ENCODE measurements at regions not wholly inside any gene's neighbourhood (a gene's known extent, or its start where the extent isn't known, plus 50 kb on each side); places are given as distances from the start of the nearest gene placed in this dataset.
"Not testable (repeated sequence)": the region's sequence is repeated elsewhere in the genome, so short reads cannot be mapped to it uniquely, and the experiment has no call there.

DNA sequence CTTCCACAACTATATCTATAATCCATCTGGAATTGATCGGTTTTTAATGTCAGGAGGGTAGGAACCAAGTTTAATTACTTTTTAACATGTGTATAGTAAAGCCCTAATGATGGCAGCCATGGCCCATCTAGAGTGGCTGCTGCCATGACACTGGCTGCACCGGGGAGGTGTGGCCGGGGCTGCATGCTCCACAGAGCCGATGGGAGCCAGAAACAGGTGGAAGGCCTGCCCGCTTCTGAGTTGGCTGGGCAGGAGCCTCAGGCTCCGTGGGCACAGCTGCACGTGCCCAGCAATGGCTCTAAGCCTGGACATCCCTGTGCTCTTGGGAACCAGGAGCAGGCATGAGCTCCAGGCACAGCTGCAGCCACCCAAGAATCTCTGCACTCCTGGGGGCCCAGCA, 73.0 kb downstream of the GBP6 start:
- DNase-seq = no peak

DNA sequence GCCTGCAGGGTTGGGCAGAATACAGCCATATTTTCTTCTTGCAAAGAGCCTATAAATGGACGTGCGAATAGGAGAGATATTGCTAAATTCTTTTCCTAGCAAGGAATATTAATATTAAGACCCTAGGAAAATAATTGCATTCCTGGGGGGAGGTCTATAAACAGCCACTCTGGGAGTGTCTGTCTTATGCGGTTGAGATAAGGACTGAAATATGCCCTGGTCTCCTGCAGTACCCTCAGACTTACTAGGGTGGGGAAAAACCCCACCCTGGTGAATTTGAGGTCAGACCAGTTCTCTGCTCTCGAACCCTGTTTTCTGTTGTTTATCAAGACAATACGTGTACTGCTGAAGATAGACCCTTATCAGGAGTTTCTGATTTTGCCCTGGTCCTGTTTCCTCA, 74.4 kb downstream of the GBP6 start:
- not testable (repeated sequence) for DNase-seq

DNA sequence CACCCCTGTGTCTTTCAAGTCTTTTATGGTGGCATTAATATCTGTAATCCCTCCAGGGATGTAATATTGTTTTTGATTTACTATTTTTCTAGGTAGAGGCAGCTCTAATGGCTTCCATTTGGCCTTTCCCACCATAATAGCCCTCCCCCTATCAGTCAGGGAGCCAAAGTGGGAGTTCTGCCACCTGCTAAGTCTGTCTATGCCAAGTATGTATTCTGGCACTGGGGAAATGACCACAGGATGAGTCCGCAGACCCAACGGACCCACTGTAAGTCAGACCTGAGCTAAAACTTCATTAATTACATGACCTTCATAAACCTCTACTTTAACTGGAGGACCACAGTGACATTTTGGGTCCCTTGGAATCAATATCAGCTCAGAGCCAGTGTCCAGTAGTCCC, 77.1 kb downstream of the GBP6 start:
- no peak for DNase-seq

DNA sequence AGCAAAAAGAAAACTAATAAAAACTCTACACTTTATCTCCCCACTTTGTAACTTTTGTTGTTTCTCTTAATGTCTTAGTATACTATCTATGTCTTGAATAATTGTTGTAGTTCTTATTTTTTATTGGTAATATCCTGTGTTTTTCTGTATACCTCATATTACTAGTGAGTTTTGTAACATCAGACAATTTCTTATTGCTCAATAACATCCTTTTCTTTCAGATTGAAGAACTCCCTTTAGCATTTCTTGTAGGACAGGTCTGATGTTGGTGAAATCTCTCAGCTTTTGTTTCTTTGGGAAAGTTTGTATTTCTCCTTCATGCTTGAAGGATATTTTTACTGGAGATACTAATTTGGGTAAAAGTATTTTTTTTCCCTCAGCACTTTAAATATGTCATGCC, 79.8 kb upstream of the LRRC8B start:
- DNase-seq = no peak

DNA sequence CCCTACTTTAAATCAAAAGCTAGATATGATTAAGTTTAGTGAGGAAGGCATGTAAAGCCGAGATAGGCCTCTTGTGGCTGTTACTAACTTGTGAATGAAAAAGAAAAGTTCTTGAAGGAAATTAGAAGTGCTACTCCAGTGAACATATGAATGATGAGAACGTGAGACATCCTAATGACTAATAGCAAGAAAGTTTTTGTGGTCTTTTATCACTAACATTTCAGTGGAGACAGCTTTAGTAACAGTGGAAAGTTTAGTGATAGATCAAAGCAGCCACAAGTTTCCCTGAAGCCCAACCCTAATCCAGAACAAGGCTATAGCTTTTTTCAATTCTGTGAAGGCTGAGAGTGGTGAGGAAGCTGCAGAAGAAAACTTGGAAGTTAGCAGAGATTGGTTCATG, 73.6 kb upstream of the LRRC8B start:
- no peak for DNase-seq

DNA sequence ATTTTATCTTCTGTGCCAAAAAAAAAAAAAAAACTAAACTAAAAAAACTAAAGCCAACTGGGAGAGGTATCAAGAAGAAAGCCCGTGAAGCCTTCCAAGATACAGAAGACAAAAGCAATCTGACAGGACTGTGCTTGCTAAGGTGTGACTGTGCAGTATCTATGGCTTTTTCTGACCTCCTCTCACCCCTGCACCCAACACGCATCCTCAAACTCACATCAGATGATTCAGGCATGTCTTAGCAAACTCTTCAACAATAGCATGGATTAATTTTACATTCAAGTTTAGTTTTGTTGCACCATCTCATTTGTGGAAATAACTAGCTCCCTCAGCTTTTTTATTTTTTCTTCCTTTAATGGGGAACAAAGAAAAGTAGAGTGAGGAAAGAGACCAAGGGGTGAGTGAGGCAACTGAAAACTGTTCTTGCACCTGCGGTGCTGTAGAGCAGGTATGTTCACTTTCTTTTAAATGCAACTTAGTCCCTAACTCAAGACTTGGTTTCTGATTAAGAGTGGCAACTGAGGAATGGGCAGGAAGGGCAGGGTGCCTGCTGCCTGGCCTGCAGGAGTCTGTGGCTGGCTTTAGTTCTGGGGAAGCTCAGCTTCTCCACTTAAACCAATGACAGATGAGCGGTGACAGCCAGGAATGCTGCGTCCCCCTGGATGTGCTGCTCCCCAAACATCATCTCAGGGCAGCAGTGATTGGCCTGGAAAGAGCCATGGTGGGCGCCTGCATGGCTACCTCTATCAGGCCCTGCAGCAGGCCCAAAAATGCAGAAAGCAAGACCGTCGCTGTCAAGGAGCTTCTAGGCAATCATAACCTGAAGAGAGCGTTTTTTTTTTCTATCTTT, 71.3 kb upstream of the LRRC8B start:
- no peak for DNase-seq

DNA sequence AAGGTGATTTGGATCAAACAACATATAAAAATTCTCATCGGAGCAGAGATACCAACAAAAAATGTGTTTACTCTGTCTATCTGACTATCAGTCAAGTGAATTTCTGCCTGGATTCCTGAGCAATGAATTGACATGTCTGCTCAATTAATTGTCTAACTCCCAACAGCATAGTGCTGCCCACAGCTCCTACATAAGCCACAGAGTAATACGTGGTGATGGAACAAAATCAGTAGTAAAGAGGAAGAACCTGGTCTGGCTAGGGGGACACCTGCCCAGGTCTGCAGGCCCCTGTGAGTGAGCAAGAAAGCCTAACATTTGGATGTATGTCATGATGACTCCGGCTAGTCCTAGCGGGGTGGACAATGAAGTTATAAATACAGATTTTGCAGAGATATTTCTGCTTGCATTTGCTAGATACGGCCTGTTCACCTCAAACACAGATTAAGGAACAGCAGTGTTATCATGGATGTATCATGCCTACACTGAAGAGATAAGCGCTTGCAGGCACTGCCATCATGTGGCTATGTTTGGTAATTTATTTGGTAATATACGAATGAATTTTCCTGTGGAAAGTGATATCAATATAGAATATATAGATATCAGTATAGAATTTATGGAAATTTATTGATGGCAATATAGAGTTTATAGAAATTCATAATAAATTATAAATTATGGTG, 69.6 kb upstream of the LRRC8B start:
- DNase-seq = peak; percentile 6

DNA sequence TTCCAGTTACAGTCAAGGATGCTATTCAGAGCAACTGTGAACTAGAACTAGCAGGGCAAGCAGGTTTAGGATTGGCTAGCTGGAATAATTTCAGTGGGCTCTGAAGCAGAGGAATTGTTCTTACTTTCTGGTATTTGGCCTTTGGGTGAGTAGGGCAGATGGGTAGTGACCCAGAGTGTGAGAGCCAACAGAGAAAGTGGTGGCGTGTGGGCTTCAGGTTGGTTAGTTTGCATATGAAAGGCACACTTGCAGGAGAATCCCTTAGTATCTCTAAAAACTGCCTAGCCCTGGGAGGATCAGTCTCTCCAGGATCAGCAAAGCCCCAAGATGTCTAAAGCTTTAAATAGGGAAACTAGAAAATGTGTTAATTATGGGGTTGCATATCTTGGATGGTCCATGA, 67.6 kb upstream of the LRRC8B start:
- DNase-seq = no peak

DNA sequence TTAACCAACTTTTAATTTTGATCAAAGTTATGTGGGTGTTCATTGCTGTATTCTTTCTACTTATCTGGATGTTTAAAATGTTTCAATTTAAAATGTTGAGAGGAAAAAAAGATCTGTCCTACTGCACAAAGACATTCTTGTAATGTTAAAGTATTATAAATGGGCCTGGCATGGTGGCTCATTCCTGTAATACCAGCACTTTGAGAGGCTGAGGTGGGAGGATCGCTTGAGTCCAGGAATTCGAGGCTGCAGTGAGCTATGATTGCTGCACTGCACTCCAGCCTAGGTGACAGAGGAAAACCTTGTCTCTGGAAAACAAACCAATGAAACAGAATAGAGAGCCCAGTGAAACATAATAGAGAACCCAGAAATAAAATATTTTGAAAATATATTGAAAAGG, 65.5 kb upstream of the LRRC8B start:
- no peak for DNase-seq

DNA sequence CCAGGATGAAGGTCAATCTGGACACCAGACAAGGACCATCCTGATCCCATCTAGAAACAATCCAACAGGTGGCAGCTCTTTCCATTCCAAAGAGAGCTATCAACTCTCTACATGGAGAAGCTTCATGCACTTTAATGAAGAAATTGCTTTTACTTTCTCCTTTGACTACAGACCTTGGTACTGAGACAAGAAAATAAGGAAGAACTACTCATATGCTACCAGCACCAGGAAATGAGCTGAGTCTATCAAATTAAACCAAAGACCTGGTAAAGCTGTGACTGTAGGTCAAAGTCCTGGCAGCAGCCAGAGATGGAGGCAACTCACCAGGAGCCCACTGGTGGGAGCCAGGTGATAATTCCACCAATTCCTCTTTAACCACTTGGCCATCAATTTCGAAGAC, 64.3 kb upstream of the LRRC8B start:
- no peak for DNase-seq

DNA sequence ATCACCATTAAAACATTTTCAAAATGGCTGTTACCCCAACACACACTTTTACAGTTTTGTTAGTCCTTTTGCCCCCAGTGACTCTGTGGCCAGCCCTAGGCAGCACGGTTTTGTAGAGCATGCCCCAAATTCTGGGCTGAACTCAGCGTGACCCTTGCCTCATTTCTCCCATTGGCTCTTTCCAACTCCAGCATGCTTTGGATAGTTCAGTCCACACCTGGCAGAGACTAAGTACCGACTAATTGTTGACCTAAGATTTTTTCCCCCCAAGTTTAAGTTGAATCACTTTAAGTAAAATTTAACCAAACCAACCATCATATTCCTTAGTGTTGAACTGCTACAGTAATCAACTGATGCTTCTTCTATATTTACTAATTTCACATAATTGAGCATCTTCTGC, 62.4 kb upstream of the LRRC8B start:
- no peak for DNase-seq

DNA sequence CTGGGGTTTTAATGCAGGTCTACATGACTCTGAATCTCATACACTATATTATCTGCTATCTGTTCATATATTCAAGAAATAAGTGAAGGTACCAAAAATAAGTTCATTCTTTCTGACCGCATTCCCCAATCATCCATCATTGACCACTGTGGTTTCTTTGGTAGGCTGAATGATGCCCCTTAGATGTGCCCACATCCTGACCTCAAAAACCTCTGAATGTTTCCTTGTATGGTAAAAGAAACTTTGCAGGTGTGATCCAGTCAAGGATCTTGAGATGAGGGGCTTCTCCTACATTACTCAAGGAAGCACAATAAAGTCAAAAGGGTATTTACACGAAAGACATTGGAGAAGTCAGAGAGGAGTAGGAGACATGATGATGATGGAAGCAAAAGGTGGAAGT, 60.6 kb upstream of the LRRC8B start:
- DNase-seq = no peak

DNA sequence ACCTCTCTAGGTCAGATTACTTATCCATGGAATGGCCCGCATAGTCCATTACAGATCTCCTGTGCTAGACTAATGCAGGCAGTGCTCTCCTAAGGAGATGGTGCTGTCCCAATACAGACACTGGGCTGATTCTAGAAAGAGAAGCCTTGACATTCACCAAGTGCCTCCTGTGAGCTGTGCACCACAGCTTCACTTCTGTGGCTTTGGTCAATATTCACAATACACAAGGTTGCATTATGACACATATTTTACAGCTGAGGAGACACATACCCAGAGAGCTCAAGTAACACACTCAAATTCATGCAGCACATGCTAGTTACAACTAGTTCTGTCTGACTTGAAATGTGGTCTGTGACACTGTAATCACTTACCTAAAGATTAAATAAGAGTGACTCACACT, 59.4 kb upstream of the LRRC8B start:
- no peak for DNase-seq

DNA sequence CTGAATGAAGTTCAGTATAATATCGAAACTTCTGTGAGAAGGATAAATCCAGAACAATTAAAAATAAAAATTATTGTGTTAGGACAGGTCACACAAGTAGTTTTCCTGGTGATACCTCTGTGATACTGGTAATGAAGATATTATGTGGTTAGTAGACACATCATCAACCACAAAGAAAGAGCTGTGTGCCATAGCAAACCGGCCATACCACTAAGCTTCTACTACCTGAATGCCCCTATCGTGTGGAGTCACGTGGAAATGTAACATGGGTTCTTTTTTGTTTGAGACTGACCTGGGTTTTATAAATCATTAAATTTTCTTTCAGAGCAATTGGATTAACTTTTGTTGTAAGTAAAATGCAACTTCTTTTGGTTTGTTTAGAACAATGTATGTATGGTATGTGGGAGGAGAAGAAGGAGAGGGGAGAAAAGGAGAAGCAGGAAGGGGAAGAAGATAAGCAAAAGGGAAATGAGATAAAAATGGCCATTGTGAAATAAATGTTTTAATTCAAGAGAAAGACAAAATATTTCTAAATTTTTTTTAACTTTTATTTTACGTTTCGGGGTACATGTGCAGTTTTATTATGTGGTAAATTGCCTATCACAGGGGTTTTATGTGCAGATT, 58.2 kb upstream of the LRRC8B start:
- DNase-seq = no peak

DNA sequence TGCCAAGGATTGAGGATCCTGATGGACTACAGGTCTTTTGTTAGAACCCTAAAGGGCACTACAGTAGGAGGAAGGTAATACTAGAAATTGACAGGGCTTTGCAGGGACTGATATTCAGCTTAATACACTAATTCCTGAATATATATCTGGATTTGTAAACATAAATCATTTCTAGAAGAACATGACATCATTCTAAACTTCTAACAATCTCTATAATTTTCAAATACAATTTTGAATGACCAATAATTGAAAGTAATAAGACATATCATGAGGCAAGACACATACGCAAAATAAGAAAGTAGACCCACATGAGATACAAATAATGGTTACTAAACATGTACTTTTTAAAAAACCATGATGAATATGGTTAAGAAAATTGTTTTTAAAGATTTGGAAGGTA, 52.4 kb upstream of the LRRC8B start:
- DNase-seq = no peak

DNA sequence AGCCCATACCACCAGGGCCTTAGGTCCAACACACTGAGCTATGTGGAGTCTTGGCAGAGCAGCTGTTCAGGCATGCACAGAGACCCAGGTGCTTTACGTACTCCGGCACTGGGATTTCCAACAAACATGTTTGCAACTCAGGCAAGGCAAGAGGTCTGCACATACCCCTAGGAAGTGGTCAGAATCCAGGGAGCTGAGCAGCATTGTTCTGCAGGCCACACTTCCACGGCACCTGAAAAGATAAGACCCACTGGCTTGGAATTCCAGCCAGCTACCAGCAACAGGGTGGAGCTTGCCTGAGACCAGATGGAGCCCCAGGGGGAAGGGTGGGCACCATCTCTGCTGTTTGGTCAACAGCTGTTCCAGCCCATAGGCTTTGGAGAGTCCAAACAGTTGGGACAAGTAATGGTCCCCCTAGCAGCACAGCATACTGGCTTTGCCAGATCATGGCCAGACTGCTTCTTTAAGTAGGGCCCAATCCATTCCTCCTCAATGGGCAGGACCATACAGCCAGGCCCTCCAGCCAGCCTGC, 51.7 kb upstream of the LRRC8B start:
- DNase-seq = no peak

Measured in T1000 (cell line).